Neural progenitor cell (in vitro differentiated cells): ENCODE measurements at regions not wholly inside any gene's neighbourhood (a gene's known extent, or its start where the extent isn't known, plus 50 kb on each side); places are given as distances from the start of the nearest gene placed in this dataset.

Experiments
- EZH2 ChIP-seq: fragments of 200-600 bp; sonication (generic); IDR thresholded peaks from 2 replicates; pipeline ENCODE4 v1.6.1; 2017; ENCODE audit warnings: antibody characterized with exemption, mild to moderate bottlenecking, moderate library complexity
- EZH2phosphoT487 ChIP-seq: fragments of 200-600 bp; sonication (generic); IDR thresholded peaks from 2 replicates; pipeline ENCODE4 v1.6.1; 2017; ENCODE audit warnings: antibody characterized with exemption
- TF ChIP-seq, protein P1 (sequence below): fragments of 200-600 bp; sonication (generic); IDR thresholded peaks from 2 replicates; pipeline ENCODE4 v1.5.1; 2017; ENCODE audit warnings: antibody characterized with exemption, mild to moderate bottlenecking

DNA sequence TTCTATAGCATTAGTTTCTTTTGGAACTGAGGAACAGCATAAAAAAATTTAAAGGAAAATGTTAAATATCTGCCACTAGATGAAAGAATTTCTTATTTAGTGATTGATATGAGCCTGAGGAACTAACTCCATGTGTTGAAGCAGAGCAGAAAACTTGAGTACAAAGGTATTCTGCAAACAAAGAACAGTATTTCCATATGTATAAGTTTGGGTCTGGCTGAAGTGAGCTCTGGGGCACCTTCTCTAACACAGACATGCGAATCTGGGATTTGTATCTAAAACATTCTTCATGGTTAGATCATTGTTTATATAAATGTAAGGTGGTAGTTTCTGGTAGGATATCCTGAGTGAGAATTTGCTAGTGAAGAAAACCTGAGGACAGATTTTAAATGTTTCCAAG lies 123.2 kb downstream of the TYW3 start:
- TF ChIP-seq, protein P1, sequence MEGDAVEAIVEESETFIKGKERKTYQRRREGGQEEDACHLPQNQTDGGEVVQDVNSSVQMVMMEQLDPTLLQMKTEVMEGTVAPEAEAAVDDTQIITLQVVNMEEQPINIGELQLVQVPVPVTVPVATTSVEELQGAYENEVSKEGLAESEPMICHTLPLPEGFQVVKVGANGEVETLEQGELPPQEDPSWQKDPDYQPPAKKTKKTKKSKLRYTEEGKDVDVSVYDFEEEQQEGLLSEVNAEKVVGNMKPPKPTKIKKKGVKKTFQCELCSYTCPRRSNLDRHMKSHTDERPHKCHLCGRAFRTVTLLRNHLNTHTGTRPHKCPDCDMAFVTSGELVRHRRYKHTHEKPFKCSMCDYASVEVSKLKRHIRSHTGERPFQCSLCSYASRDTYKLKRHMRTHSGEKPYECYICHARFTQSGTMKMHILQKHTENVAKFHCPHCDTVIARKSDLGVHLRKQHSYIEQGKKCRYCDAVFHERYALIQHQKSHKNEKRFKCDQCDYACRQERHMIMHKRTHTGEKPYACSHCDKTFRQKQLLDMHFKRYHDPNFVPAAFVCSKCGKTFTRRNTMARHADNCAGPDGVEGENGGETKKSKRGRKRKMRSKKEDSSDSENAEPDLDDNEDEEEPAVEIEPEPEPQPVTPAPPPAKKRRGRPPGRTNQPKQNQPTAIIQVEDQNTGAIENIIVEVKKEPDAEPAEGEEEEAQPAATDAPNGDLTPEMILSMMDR: no peak
- TF ChIP-seq EZH2 (no peak), EZH2phosphoT487 (no peak)
